ENCODE measurements at regions not wholly inside any gene's neighbourhood (a gene's known extent, or its start where the extent isn't known, plus 50 kb on each side); places are given as distances from the start of the nearest gene placed in this dataset.

DNA sequence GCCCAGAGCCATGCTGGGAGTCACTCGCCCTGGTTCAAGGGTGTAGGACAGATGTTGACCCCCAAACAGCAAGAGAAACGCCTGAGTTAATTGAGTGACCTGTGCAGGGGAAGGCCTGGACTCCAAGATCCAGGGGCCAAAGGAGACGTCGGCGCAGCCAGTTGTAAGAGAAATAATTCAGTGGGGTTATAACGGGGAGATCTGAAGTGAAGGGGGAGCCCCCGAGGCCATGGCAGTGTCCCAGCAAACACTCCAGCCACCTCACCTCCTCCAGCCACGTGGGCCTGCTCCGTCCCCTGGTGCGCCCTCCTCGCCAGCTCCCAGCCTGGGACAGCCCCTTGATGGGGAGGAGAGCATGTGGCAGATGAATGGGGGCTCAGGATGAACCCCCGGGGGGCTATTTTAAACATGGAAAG lies 130.7 kb upstream of the GPC1 start:
- Histone ChIP-seq H3K4me1 (ENCODE audit: insufficient read depth, low read length, poor library complexity, severe bottlenecking) (no peaks in the 10 kb centered on the region), H3K27ac (ENCODE audit: low read depth, low read length, poor library complexity, severe bottlenecking) (no peak overlapping the region), H3K36me3 (ENCODE audit: insufficient read depth, low read length, poor library complexity, severe bottlenecking) (no peaks in the 10 kb centered on the region), H3K27me3 (replicated peaks; ENCODE audit: insufficient read depth, low read depth, low read length, poor library complexity) (no peaks in the 10 kb centered on the region), H3K9me3 (ENCODE audit: low read depth, low read length, poor library complexity, severe bottlenecking) (no peaks in the 10 kb centered on the region), H3K4me3 (ENCODE audit: low read depth, low read length, poor library complexity, severe bottlenecking) (no peak overlapping the region)
- DNase-seq (ENCODE audit: low spot score) = no peak
- CTCF ChIA-PET = no interaction called here
- intact Hi-C loops (cut with micrococcal nuclease; ENCODE audit: unreplicated experiment) = no loop called here
- TF ChIP-seq, protein P1, sequence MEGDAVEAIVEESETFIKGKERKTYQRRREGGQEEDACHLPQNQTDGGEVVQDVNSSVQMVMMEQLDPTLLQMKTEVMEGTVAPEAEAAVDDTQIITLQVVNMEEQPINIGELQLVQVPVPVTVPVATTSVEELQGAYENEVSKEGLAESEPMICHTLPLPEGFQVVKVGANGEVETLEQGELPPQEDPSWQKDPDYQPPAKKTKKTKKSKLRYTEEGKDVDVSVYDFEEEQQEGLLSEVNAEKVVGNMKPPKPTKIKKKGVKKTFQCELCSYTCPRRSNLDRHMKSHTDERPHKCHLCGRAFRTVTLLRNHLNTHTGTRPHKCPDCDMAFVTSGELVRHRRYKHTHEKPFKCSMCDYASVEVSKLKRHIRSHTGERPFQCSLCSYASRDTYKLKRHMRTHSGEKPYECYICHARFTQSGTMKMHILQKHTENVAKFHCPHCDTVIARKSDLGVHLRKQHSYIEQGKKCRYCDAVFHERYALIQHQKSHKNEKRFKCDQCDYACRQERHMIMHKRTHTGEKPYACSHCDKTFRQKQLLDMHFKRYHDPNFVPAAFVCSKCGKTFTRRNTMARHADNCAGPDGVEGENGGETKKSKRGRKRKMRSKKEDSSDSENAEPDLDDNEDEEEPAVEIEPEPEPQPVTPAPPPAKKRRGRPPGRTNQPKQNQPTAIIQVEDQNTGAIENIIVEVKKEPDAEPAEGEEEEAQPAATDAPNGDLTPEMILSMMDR (conservative IDR thresholded peaks at IDR 0.05; ENCODE audit: low read depth, low read length) = no peak
- TF ChIP-seq EZH2 (IDR thresholded peaks at IDR 0.05; ENCODE audit: borderline replicate concordance, low read depth, low read length, poor library complexity, severe bottlenecking) = no peak
- no TSS peak for BruUV-seq (replicated peaks)
- POLR2A ChIA-PET (ENCODE audit: low non-redundant PET) = no interaction called here

DNA sequence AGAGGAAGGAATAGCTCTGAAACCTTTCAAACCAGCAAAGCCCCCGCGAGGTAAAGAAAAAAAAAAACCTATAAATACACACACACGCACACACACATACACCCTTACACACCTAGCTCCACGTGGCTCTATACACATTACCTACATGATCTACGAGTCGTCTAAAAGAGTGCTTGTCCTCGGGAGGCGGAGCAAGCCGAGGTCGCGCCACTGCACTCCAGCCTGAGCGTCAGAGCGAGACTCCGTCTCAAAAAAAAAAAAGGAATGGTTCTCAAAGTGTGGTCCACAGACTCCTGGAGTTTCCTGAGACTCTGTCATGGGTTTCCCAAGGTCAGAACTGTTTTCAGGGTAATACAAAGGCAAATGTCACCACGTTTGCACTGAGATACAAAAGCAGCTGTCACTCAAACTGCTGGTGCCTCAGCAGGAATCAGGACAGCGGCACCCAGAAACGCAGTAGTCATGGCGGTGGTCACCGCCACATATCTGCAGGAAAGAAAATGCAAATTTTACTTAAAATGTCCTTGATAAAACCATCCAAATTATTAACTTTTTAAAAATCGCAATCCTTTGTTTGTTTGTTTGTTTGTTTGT lies 130.0 kb upstream of the GPC1 start:
- no peaks in the 10 kb centered on the region for H3K36me3 ChIP-seq (ENCODE audit: insufficient read depth, low read length, poor library complexity, severe bottlenecking)
- H3K4me1 ChIP-seq (ENCODE audit: insufficient read depth, low read length, poor library complexity, severe bottlenecking) = no peaks in the 10 kb centered on the region
- no TSS peak for BruUV-seq (replicated peaks)
- no peak overlapping the region for H3K27ac ChIP-seq (ENCODE audit: low read depth, low read length, poor library complexity, severe bottlenecking)
- H3K9me3 ChIP-seq (ENCODE audit: low read depth, low read length, poor library complexity, severe bottlenecking) = no peaks in the 10 kb centered on the region
- ChIA-PET CTCF (no interaction called here), POLR2A (ENCODE audit: low non-redundant PET) (no interaction called here)
- no peak overlapping the region for H3K4me3 ChIP-seq (ENCODE audit: low read depth, low read length, poor library complexity, severe bottlenecking)
- intact Hi-C loops (cut with micrococcal nuclease; ENCODE audit: unreplicated experiment) = no loop called here
- DNase-seq (ENCODE audit: low spot score) = no peak
- no peak for TF ChIP-seq EZH2 (IDR thresholded peaks at IDR 0.05; ENCODE audit: borderline replicate concordance, low read depth, low read length, poor library complexity, severe bottlenecking)
- TF ChIP-seq, protein P1 (conservative IDR thresholded peaks at IDR 0.05; ENCODE audit: low read depth, low read length) = no peak
- no peaks in the 10 kb centered on the region for H3K27me3 ChIP-seq (replicated peaks; ENCODE audit: insufficient read depth, low read depth, low read length, poor library complexity)

DNA sequence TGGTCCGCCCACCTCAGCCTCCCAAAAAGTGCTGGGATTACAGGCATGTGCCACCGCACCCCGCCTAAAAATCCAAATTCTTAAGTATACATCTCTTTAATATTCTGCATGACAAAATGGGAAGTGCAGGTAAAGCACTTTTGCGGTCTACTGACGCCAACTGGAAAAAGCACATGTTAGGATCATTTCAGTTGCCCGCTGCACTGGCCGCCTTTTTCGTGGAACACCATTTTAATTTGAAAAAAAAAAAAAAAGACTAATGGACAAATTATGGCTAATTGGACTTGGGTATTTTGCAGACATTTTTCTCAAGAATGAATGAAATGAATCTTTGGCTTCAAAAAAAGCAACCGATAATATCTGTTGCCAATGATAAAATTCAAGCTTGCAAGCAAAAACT lies 129.3 kb upstream of the GPC1 start:
- no TSS peak for BruUV-seq (replicated peaks)
- no peaks in the 10 kb centered on the region for H3K9me3 ChIP-seq (ENCODE audit: low read depth, low read length, poor library complexity, severe bottlenecking)
- DNase-seq (ENCODE audit: low spot score) = no peak
- CTCF ChIA-PET = interaction anchor here (0.6 kb wide), 1 partner anchor 10 kb away, joined by 4 read pairs; no protein-coding TSS in a partner anchor
- TF ChIP-seq, protein P1 (conservative IDR thresholded peaks at IDR 0.05; ENCODE audit: low read depth, low read length) = no peak
- no peak for TF ChIP-seq EZH2 (IDR thresholded peaks at IDR 0.05; ENCODE audit: borderline replicate concordance, low read depth, low read length, poor library complexity, severe bottlenecking)
- POLR2A ChIA-PET (ENCODE audit: low non-redundant PET) = no interaction called here
- H3K4me3 ChIP-seq (ENCODE audit: low read depth, low read length, poor library complexity, severe bottlenecking) = no peak overlapping the region
- no peak overlapping the region for H3K27ac ChIP-seq (ENCODE audit: low read depth, low read length, poor library complexity, severe bottlenecking)
- intact Hi-C loops (cut with micrococcal nuclease; ENCODE audit: unreplicated experiment) = no loop called here
- H3K36me3 ChIP-seq (ENCODE audit: insufficient read depth, low read length, poor library complexity, severe bottlenecking) = no peaks in the 10 kb centered on the region
- no peaks in the 10 kb centered on the region for H3K4me1 ChIP-seq (ENCODE audit: insufficient read depth, low read length, poor library complexity, severe bottlenecking)
- H3K27me3 ChIP-seq (replicated peaks; ENCODE audit: insufficient read depth, low read depth, low read length, poor library complexity) = no peaks in the 10 kb centered on the region

All from A673 (cell line).